Effector CD8-positive, alpha-beta T cell (primary cell): ENCODE measurements at regions not wholly inside any gene's neighbourhood (a gene's known extent, or its start where the extent isn't known, plus 50 kb on each side); places are given as distances from the start of the nearest gene placed in this dataset.
"Not testable (repeated sequence)": the region's sequence is repeated elsewhere in the genome, so short reads cannot be mapped to it uniquely, and the experiment has no call there.

ENCODE experiments used
- DNase-seq: peaks from one replicate; lab custom pipeline; 2025; lab: John Stamatoyannopoulos, UW

GRCh38 chr3:153440311-153440710 lies 278.3 kb downstream of the RAP2B start:
- DNase-seq, result no peak

- no peak for DNase-seq
Measured at GRCh38 chr3:153442386-153442785, 280.4 kb downstream of the RAP2B start.

- DNase-seq, result no peak
Measured at GRCh38 chr3:153442799-153443487, 280.9 kb downstream of the RAP2B start.

GRCh38 chr3:153443961-153444360 lies 281.9 kb downstream of the RAP2B start:
- no peak for DNase-seq

GRCh38 chr3:153445817-153446216 lies 283.8 kb downstream of the RAP2B start:
- no peak for DNase-seq

- no peak for DNase-seq
Measured at GRCh38 chr3:153448151-153448829, 286.3 kb downstream of the RAP2B start.

- no peak for DNase-seq
Measured at GRCh38 chr3:153456833-153457545, 295.0 kb downstream of the RAP2B start.

GRCh38 chr3:153458881-153459280 lies 296.9 kb downstream of the RAP2B start:
- DNase-seq, result no peak

- no peak for DNase-seq
Measured at GRCh38 chr3:153462545-153462944, 300.5 kb downstream of the RAP2B start.

GRCh38 chr3:153463895-153464294 lies 301.9 kb downstream of the RAP2B start:
- DNase-seq, result no peak

- no peak for DNase-seq
Measured at GRCh38 chr3:153469162-153469561, 307.1 kb downstream of the RAP2B start.

GRCh38 chr3:153484842-153485241 lies 322.8 kb downstream of the RAP2B start:
- DNase-seq, result no peak

GRCh38 chr3:153495422-153495821 lies 333.4 kb downstream of the RAP2B start:
- DNase-seq, result no peak

- DNase-seq, result no peak
Measured at GRCh38 chr3:153502682-153503081, 340.7 kb downstream of the RAP2B start.

- no peak for DNase-seq
Measured at GRCh38 chr3:153503873-153504272, 341.8 kb downstream of the RAP2B start.

- not testable (repeated sequence) for DNase-seq
Measured at GRCh38 chr3:153506205-153506604, 344.2 kb downstream of the RAP2B start.

GRCh38 chr3:153506686-153507085 lies 344.7 kb downstream of the RAP2B start:
- DNase-seq, result not testable (repeated sequence)

- no peak for DNase-seq
Measured at GRCh38 chr3:153513236-153513635, 351.2 kb downstream of the RAP2B start.

- no peak for DNase-seq
Measured at GRCh38 chr3:153528473-153528872, 366.4 kb downstream of the RAP2B start.

GRCh38 chr3:153539263-153539662 lies 377.2 kb downstream of the RAP2B start:
- no peak for DNase-seq

GRCh38 chr3:153545471-153545870 lies 383.4 kb downstream of the RAP2B start:
- no peak for DNase-seq

- no peak for DNase-seq
Measured at GRCh38 chr3:153547970-153548369, 385.9 kb downstream of the RAP2B start.

- DNase-seq, result not testable (repeated sequence)
Measured at GRCh38 chr3:153549686-153550085, 387.7 kb downstream of the RAP2B start.
